ENCODE measurements at regions not wholly inside any gene's neighbourhood (a gene's known extent, or its start where the extent isn't known, plus 50 kb on each side); places are given as distances from the start of the nearest gene placed in this dataset.

- no peaks in the 10 kb centered on the region for H3K27me3 Mint-ChIP-seq (ENCODE audit: low read depth)
- H3K4me3 Mint-ChIP-seq, result no peak overlapping the region
- DNase-seq, result no peak
- ATAC-seq, result no peak
- H3K9me3 Mint-ChIP-seq, result no peaks in the 10 kb centered on the region
- no peaks in the 10 kb centered on the region for H3K4me1 Mint-ChIP-seq (ENCODE audit: low read depth)
- no peaks in the 10 kb centered on the region for H3K36me3 Mint-ChIP-seq (ENCODE audit: insufficient read depth)
Measured at GRCh38 chr6:26149240-26149639, 62.0 kb downstream of the HFE start.

DNA sequence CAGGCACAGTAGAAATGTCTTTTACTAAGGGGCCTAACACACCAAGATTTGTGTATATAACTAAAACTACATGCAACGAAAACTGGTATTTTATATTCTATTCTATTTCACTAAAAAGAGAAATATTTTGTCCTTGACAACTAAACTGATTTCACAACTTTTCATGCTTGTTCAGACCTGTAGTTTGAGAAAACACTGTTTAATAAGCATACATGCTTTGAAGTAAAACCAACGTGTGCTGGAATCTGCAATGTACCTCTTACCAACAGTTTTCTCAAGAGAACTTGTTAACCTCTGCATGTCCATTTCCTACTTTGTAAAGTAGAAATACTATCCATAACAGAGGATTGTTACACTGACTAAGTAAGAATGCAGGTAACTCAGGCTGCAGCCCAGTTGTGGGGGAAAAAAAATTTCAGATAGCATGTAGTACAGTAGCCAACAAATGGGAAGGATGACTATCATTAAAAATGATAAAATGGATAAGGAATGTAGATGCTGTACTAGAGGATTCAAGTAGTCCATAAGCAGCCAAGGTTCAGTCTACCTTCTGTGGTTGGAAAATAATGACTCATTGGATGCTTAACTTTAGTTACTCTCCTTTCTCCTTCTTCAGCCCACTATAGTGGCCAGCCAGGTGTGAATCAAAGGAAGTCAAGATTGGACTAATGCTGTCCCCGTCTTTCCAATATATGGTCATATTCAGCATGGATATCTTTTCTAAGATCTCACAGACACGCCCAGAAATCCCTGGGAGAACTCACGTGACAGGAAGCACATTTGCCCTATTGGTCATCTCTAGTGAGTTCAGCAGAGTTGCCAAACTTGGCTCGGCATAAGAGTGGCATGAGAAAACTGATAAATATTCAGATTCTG, 65.2 kb downstream of the HFE start:
- DNase-seq, result no peak
- Mint-ChIP-seq H3K27me3 (ENCODE audit: low read depth) (no peaks in the 10 kb centered on the region), H3K4me1 (ENCODE audit: low read depth) (peaks cover 14% of the 10 kb centered on the region), H3K9me3 (no peaks in the 10 kb centered on the region), H3K4me3 (no peak overlapping the region), H3K36me3 (ENCODE audit: insufficient read depth) (no peaks in the 10 kb centered on the region)
- ATAC-seq, result no peak

DNA sequence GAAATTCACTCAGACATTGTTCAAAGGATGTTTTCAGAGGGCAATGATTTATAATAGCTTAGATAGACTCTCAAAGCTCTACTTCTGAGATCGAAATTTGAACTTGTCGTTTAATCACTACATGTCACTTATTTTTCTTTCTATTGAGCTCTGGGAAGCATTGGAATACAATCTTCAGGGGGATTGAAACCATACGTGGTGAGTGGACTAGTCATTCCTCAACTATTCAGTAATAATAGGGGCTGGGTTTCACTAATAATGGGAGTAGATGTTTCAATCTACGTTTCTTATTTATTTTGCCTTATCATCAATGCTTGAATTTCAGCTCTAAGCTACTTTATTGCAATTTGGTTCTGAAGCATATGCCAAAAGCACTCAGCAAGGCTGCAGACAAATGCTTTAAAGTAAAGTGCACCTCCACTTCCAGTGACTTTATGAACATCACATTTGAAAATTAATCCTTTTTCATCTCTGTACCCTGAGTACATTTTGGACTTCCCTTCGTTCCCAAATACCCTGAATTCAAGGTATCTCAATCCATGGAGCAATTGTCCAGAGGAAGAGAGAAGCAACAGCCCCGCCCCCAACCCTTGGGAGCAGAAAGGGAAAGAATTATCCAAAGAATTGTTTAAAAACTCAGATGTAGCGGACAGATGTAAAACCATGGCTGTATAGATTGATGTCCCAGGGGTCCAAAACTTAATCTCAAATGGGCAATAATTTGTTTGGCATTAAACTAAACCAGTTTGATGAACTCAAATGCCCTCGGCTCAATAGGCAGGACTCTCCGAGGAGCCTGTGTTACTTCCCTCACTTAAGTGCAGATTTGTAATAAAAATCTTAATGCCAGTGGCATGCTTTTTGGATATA, 68.1 kb downstream of the HFE start:
- Mint-ChIP-seq H3K27me3 (ENCODE audit: low read depth) (no peaks in the 10 kb centered on the region), H3K4me3 (peak overlapping the region; percentile 85), H3K36me3 (ENCODE audit: insufficient read depth) (no peaks in the 10 kb centered on the region), H3K4me1 (ENCODE audit: low read depth) (peaks cover 35% of the 10 kb centered on the region), H3K9me3 (no peaks in the 10 kb centered on the region)
- no peak for ATAC-seq
- no peak for DNase-seq

- peak overlapping the region; percentile 85 for H3K4me3 Mint-ChIP-seq
- DNase-seq (peak; percentile 68), ATAC-seq (peak; percentile 63 to 71)
- no peaks in the 10 kb centered on the region for H3K9me3 Mint-ChIP-seq
- H3K27me3 Mint-ChIP-seq (ENCODE audit: low read depth), result no peaks in the 10 kb centered on the region
- H3K36me3 Mint-ChIP-seq (ENCODE audit: insufficient read depth), result no peaks in the 10 kb centered on the region
- H3K4me1 Mint-ChIP-seq (ENCODE audit: low read depth), result peaks cover 37% of the 10 kb centered on the region
Measured at GRCh38 chr6:26156105-26156849, 69.0 kb downstream of the HFE start.

DNA sequence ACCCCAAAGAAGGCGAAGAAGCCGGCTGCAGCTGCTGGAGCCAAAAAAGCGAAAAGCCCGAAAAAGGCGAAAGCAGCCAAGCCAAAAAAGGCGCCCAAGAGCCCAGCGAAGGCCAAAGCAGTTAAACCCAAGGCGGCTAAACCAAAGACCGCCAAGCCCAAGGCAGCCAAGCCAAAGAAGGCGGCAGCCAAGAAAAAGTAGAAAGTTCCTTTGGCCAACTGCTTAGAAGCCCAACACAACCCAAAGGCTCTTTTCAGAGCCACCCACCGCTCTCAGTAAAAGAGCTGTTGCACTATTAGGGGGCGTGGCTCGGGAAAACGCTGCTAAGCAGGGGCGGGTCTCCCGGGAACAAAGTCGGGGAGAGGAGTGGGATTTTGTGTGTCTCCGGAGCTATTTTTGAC, 69.6 kb downstream of the HFE start:
- Mint-ChIP-seq H3K9me3 (no peaks in the 10 kb centered on the region), H3K36me3 (ENCODE audit: insufficient read depth) (no peaks in the 10 kb centered on the region), H3K4me1 (ENCODE audit: low read depth) (peaks cover 40% of the 10 kb centered on the region), H3K4me3 (peak overlapping the region; percentile 85), H3K27me3 (ENCODE audit: low read depth) (no peaks in the 10 kb centered on the region)
- DNase-seq (peak; percentile 36), ATAC-seq (peak in 1 of 2 donors; percentile 3)

DNA sequence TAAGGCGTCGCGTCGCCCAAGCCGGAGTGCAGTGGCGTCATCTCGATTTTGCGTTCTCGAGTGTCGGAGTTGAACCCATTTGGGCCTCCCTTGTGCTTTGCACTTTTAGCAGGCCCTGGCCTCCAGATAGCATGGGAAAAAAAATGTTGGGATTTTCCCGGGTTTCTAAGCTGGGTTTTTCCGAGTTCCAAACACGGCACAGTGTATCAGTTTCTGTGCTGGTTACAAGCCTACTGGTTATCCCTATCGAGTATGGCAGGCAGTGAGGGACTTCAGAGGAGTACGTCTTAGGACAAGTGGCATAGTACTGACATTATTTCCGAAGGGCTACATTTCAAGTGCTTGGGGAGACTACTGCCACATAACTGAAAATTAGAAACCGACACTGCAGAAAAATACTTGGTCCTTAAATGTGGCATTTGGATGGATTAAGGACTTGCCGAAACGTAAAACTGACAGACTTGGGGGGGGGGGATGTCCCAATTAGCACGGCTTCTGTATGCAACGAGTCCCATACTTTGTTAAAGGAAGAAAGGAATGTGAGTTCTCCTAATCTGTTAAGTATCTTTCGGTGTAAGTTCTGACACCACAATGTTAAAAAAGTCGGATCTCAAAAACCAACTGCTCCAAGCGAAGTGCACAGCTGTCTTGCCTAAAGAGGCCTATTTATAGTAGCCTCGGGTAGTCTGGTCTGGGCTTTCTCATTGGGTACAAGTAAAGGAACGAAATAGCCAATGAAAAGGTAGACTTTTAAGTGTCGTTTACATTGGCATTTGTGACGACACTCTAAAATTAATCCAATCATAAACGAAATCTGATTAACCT, 70.2 kb downstream of the HFE start:
- Mint-ChIP-seq H3K4me3 (peak overlapping the region; percentile 85), H3K4me1 (ENCODE audit: low read depth) (peaks cover 43% of the 10 kb centered on the region), H3K9me3 (no peaks in the 10 kb centered on the region), H3K27me3 (ENCODE audit: low read depth) (no peaks in the 10 kb centered on the region), H3K36me3 (ENCODE audit: insufficient read depth) (no peaks in the 10 kb centered on the region)
- DNase-seq (no peak), ATAC-seq (peak; percentile 74 to 75)

DNA sequence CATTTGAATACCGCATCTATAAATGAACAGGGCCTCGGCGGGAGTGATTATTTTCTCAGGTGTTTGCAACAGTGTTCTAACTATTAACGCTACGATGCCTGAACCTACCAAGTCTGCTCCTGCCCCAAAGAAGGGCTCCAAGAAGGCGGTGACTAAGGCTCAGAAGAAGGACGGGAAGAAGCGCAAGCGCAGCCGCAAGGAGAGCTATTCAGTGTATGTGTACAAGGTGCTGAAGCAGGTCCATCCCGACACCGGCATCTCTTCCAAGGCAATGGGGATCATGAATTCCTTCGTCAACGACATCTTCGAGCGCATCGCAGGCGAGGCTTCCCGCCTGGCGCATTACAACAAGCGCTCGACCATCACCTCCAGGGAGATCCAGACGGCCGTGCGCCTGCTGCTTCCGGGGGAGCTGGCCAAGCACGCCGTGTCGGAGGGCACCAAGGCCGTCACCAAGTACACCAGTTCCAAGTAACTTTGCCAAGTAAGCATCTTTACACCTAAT, 70.9 kb downstream of the HFE start:
- H3K9me3 Mint-ChIP-seq, result no peaks in the 10 kb centered on the region
- no peaks in the 10 kb centered on the region for H3K36me3 Mint-ChIP-seq (ENCODE audit: insufficient read depth)
- H3K4me1 Mint-ChIP-seq (ENCODE audit: low read depth), result peaks cover 45% of the 10 kb centered on the region
- peak; percentile 69 for ATAC-seq
- H3K27me3 Mint-ChIP-seq (ENCODE audit: low read depth), result no peaks in the 10 kb centered on the region
- H3K4me3 Mint-ChIP-seq, result peak overlapping the region; percentile 85
- peak; percentile 74 for DNase-seq

GRCh38 chr6:26158581-26159356, 71.5 kb downstream of the HFE start:
- Mint-ChIP-seq H3K9me3 (no peaks in the 10 kb centered on the region), H3K4me3 (peak overlapping the region; percentile 85), H3K4me1 (ENCODE audit: low read depth) (peaks cover 50% of the 10 kb centered on the region), H3K36me3 (ENCODE audit: insufficient read depth) (no peaks in the 10 kb centered on the region), H3K27me3 (ENCODE audit: low read depth) (no peaks in the 10 kb centered on the region)
- ATAC-seq (peak in 1 of 2 donors; percentile 5), DNase-seq (peak; percentile 32)

DNA sequence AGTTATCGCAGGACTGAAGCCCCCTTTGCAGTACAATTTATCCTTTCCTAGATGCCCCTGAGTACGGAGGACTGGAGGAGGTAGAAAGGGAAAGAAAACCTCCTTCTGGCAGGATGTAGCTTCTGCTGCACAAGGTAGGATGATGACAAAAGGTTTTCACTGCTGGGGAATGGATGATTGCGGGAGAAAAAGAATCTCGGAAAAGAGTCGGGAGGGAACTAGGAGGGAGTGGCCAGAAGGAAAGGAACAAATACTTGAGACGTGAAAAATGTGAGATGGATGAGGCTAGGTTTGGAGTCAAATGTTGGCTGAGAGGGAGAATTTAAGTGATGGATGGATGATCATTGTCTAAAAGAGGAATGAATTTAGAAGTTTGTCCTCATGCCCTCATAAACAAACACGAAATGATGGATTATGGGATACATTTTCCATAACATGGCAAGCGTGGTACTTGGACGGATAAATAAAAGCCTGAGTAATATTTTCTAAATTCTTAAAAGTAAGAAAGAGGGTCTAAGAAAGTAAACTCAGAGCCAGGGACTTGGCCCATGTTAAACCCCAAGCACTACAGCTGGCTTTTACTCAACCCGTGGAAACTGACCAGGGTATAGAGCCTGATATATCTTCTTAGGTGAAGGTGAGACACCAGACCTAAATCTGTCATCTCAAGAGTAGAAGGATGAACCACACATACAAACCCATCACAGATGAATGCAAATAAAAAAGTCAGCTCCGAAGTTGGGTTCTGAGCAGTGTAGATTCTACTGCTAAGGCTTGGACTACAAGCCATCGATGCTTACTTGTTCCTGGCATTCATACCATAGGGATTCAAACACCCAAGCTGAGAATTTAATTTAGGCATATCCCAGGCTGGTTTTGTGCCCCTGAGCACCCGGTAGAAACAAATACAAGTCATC, 72.4 kb downstream of the HFE start:
- no peaks in the 10 kb centered on the region for H3K36me3 Mint-ChIP-seq (ENCODE audit: insufficient read depth)
- peaks cover 54% of the 10 kb centered on the region for H3K4me1 Mint-ChIP-seq (ENCODE audit: low read depth)
- ATAC-seq, result no peak
- peak overlapping the region; percentile 85 for H3K4me3 Mint-ChIP-seq
- no peaks in the 10 kb centered on the region for H3K9me3 Mint-ChIP-seq
- H3K27me3 Mint-ChIP-seq (ENCODE audit: low read depth), result no peaks in the 10 kb centered on the region
- DNase-seq, result no peak

DNA sequence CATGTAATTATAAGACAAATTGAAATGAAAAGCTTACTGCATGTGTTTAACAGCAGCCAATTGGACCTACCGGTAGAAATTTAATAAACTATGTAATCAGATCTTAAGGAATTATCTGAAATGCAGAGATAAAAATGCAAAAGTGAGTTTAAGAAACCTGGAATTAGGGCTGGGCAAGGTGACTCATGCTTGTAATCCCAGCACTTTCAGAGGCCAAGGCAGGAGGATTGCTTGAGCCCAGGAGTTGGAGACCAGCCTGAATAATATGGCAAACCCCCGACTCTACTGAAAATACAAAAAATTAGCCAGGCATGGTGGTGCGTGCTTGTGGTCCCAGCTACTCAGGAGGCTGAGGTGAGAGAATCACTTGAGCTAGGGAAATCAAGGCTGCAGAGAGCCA, 74.1 kb downstream of the HFE start:
- Mint-ChIP-seq H3K4me1 (ENCODE audit: low read depth) (peaks cover 53% of the 10 kb centered on the region), H3K4me3 (no peak overlapping the region)

GRCh38 chr6:26162399-26162798, 75.2 kb downstream of the HFE start:
- peaks cover 52% of the 10 kb centered on the region for H3K4me1 Mint-ChIP-seq (ENCODE audit: low read depth)

More for the DNA sequence above, 74.1 kb downstream of the HFE start:
- DNase-seq, result no peak
- H3K36me3 Mint-ChIP-seq (ENCODE audit: insufficient read depth), result no peaks in the 10 kb centered on the region
- no peaks in the 10 kb centered on the region for H3K27me3 Mint-ChIP-seq (ENCODE audit: low read depth)
- ATAC-seq, result no peak
- no peaks in the 10 kb centered on the region for H3K9me3 Mint-ChIP-seq

More at GRCh38 chr6:26162399-26162798, 75.2 kb downstream of the HFE start:
- Mint-ChIP-seq H3K27me3 (ENCODE audit: low read depth) (no peaks in the 10 kb centered on the region), H3K36me3 (ENCODE audit: insufficient read depth) (no peaks in the 10 kb centered on the region), H3K4me3 (no peak overlapping the region), H3K9me3 (no peaks in the 10 kb centered on the region)
- ATAC-seq, result no peak
- DNase-seq, result no peak
